HFFc6 (cell line): ENCODE measurements at regions not wholly inside any gene's neighbourhood (a gene's known extent, or its start where the extent isn't known, plus 50 kb on each side); places are given as distances from the start of the nearest gene placed in this dataset.
"Not testable (repeated sequence)": the region's sequence is repeated elsewhere in the genome, so short reads cannot be mapped to it uniquely, and the experiment has no call there.

ENCODE experiments used
- DNase-seq: peaks from one replicate; pipeline ENCODE4 v3.0.0-alpha.2; 2018
- H3K27ac Mint-ChIP-seq: 2 replicates; pipeline ENCODE4 v1.8.0; 2020; ENCODE audit warnings: mild to moderate bottlenecking, mixed read lengths
- H3K27me3 Mint-ChIP-seq: 2 replicates; pipeline ENCODE4 v1.8.0; 2021; ENCODE audit warnings: mild to moderate bottlenecking, moderate library complexity, mixed read lengths; ENCODE audit not compliant: insufficient read depth
- H3K36me3 Mint-ChIP-seq: 2 replicates; pipeline ENCODE4 v1.8.0; 2021; ENCODE audit warnings: low read depth, mixed read lengths
- H3K4me1 Mint-ChIP-seq: 2 replicates; pipeline ENCODE4 v1.8.0; 2020; ENCODE audit warnings: low read depth, mixed read lengths
- H3K4me3 Mint-ChIP-seq: 2 replicates; pipeline ENCODE4 v1.8.0; 2020; ENCODE audit warnings: mild to moderate bottlenecking, moderate library complexity, mixed read lengths
- H3K9me3 Mint-ChIP-seq: 2 replicates; pipeline ENCODE4 v1.8.0; 2020; ENCODE audit warnings: mild to moderate bottlenecking, mixed read lengths
- CTCF ChIP-seq: fragments of 200-600 bp; sonication (generic); IDR thresholded peaks from 2 replicates; pipeline ENCODE4 v1.5.0; 2021; ENCODE audit warnings: antibody characterized with exemption, mild to moderate bottlenecking

GRCh38 chr1:161439280-161440232 lies 65.7 kb upstream of the FCGR2A start:
- Mint-ChIP-seq H3K27me3 (peaks cover 2% of the 10 kb centered on the region; the same call in 1 of the 2 replicates), H3K4me1 (peaks cover 11% of the 10 kb centered on the region; the same call in 1 of the 2 replicates), H3K4me3 (peak overlapping the region; percentile 63), H3K36me3 (no peaks in the 10 kb centered on the region), H3K27ac (no peak overlapping the region), H3K9me3 (0 out of 2 replicates have a peak, but pooled peaks cover 4% of the 10 kb centered on the region)
- no peak for DNase-seq
- TF ChIP-seq CTCF = no peak

- not testable (repeated sequence) for H3K4me1 Mint-ChIP-seq, DNase-seq, H3K27ac Mint-ChIP-seq, H3K36me3 Mint-ChIP-seq, H3K9me3 Mint-ChIP-seq, H3K4me3 Mint-ChIP-seq, H3K27me3 Mint-ChIP-seq
These were observed 65.5 kb upstream of the CFAP126 start for GRCh38 chr1:161433191-161433590.

- H3K9me3 Mint-ChIP-seq = no peaks in the 10 kb centered on the region
- peaks cover 20% of the 10 kb centered on the region for H3K4me1 Mint-ChIP-seq
- no peak for TF ChIP-seq CTCF
- DNase-seq = no peak
- H3K27ac Mint-ChIP-seq = no peak overlapping the region
- peaks cover 6% of the 10 kb centered on the region; the same call in 1 of the 2 replicates for H3K27me3 Mint-ChIP-seq
- H3K4me3 Mint-ChIP-seq = no peak overlapping the region
- H3K36me3 Mint-ChIP-seq = no peaks in the 10 kb centered on the region
These were observed 64.4 kb upstream of the CFAP126 start for GRCh38 chr1:161432091-161432490.

- DNase-seq = peak; percentile 62
- Mint-ChIP-seq H3K27me3 (peaks cover 2% of the 10 kb centered on the region; the same call in 1 of the 2 replicates), H3K4me1 (peaks cover 25% of the 10 kb centered on the region), H3K9me3 (no peaks in the 10 kb centered on the region), H3K4me3 (peak overlapping the region; percentile 78), H3K27ac (no peak overlapping the region; the same call in 1 of the 2 replicates), H3K36me3 (no peaks in the 10 kb centered on the region)
- TF ChIP-seq CTCF = no peak
These were observed 60.2 kb upstream of the CFAP126 start for GRCh38 chr1:161427733-161428516.

GRCh38 chr1:161422914-161423313 lies 55.2 kb upstream of the CFAP126 start:
- peaks cover 19% of the 10 kb centered on the region for H3K4me1 Mint-ChIP-seq
- H3K9me3 Mint-ChIP-seq, H3K27me3 Mint-ChIP-seq: not testable (repeated sequence)

GRCh38 chr1:161421456-161421855 lies 53.8 kb upstream of the CFAP126 start:
- no peaks in the 10 kb centered on the region for H3K36me3 Mint-ChIP-seq
- DNase-seq = no peak
- peaks cover 6% of the 10 kb centered on the region; the same call in 1 of the 2 replicates for H3K4me1 Mint-ChIP-seq
- H3K27ac Mint-ChIP-seq = no peak overlapping the region
- no peak for TF ChIP-seq CTCF
- H3K4me3 Mint-ChIP-seq = no peak overlapping the region; the same call in 1 of the 2 replicates
- H3K27me3 Mint-ChIP-seq = peaks cover 4% of the 10 kb centered on the region
- no peaks in the 10 kb centered on the region for H3K9me3 Mint-ChIP-seq

More at GRCh38 chr1:161422914-161423313, 55.2 kb upstream of the CFAP126 start:
- DNase-seq, H3K27ac Mint-ChIP-seq, H3K36me3 Mint-ChIP-seq, H3K4me3 Mint-ChIP-seq: not testable (repeated sequence)
